ENCODE measurements at regions not wholly inside any gene's neighbourhood (a gene's known extent, or its start where the extent isn't known, plus 50 kb on each side); places are given as distances from the start of the nearest gene placed in this dataset. TPM values are rescaled to one million over a fixed set of nuclear protein-coding genes. Genes with fewer than 3 reads are reported as not detected.

- Histone ChIP-seq H3K9me3 (ENCODE audit: control insufficient read depth in 4 of 4, insufficient read depth in 3 of 4, low read length in 3 of 4) (no peaks in the 10 kb centered on the region), H3K4me1 (ENCODE audit: control insufficient read depth in 5 of 5, insufficient read depth in 5 of 5, low read length in 5 of 5) (peaks cover 0 to 23% (median 11%) of the 10 kb centered on the region in 5 donors), H3K9ac (ENCODE audit: insufficient read depth in 1 of 2, low read length in 2 of 2) (no peak overlapping the region), H3K27ac (ENCODE audit: low read depth in 1 of 2, low read length in 1 of 2) (no peak overlapping the region), H3K27me3 (ENCODE audit: control insufficient read depth in 3 of 3, insufficient read depth in 3 of 3, low read length in 2 of 3) (no peaks in the 10 kb centered on the region), H3K4me3 (no peak overlapping the region), H3K36me3 (ENCODE audit: control insufficient read depth in 4 of 4, insufficient read depth in 4 of 4, low read length in 4 of 4) (no peaks in the 10 kb centered on the region)
- DNase-seq (no peak), ATAC-seq (ENCODE audit: insufficient read depth, low FRiP score) (no peak)
- no peak for TF ChIP-seq CTCF (IDR thresholded peaks at IDR 0.05; ENCODE audit: control extremely low read depth, extremely low read depth)
- 94 to 96% methylated on average over 2 of the region's 2 CpGs for WGBS, 2 donors
Measured at GRCh38 chr5:116629168-116629567, 54.5 kb upstream of the SEMA6A start.

- Histone ChIP-seq H3K36me3 (ENCODE audit: control insufficient read depth in 4 of 4, insufficient read depth in 4 of 4, low read length in 4 of 4) (no peaks in the 10 kb centered on the region), H3K4me1 (ENCODE audit: control insufficient read depth in 5 of 5, insufficient read depth in 5 of 5, low read length in 5 of 5) (peaks cover 0 to 23% (median 11%) of the 10 kb centered on the region in 5 donors)
Measured at GRCh38 chr5:116626945-116627679, 52.5 kb upstream of the SEMA6A start.

GRCh38 chr5:116626272-116626723 is 51.7 kb upstream of the SEMA6A start:
- Histone ChIP-seq H3K9ac (ENCODE audit: insufficient read depth in 1 of 2, low read length in 2 of 2) (peak overlapping the region in 1 of 2 donors; percentile 27), H3K36me3 (ENCODE audit: control insufficient read depth in 4 of 4, insufficient read depth in 4 of 4, low read length in 4 of 4) (no peaks in the 10 kb centered on the region), H3K27ac (ENCODE audit: low read depth in 1 of 2, low read length in 1 of 2) (peak overlapping the region in 1 of 2 donors; percentile 7), H3K27me3 (ENCODE audit: control insufficient read depth in 3 of 3, insufficient read depth in 3 of 3, low read length in 2 of 3) (no peaks in the 10 kb centered on the region), H3K4me1 (ENCODE audit: control insufficient read depth in 5 of 5, insufficient read depth in 5 of 5, low read length in 5 of 5) (peaks cover 0 to 23% (median 11%) of the 10 kb centered on the region in 5 donors), H3K4me3 (no peak overlapping the region), H3K9me3 (ENCODE audit: control insufficient read depth in 4 of 4, insufficient read depth in 3 of 4, low read length in 3 of 4) (no peaks in the 10 kb centered on the region)
- no peak for TF ChIP-seq CTCF (IDR thresholded peaks at IDR 0.05; ENCODE audit: control extremely low read depth, extremely low read depth)
- WGBS, 2 donors, result 13 to 32% methylated on average over 13 of the region's 13 CpGs
- no peak for ATAC-seq (ENCODE audit: insufficient read depth, low FRiP score)
- peak; percentile 97 to 99 (median 99) for DNase-seq

More at GRCh38 chr5:116626945-116627679, 52.5 kb upstream of the SEMA6A start:
- DNase-seq (peak in 2 of 3 donors; percentile 10 to 59), ATAC-seq (ENCODE audit: insufficient read depth, low FRiP score) (no peak)
- peak overlapping the region in 1 of 2 donors; percentile 27 for H3K9ac ChIP-seq (ENCODE audit: insufficient read depth in 1 of 2, low read length in 2 of 2)
- 91 to 98% methylated on average over 3 of the region's 3 CpGs for WGBS, 2 donors
- H3K4me3 ChIP-seq, result no peak overlapping the region
- no peak overlapping the region for H3K27ac ChIP-seq (ENCODE audit: low read depth in 1 of 2, low read length in 1 of 2)
- TF ChIP-seq CTCF (IDR thresholded peaks at IDR 0.05; ENCODE audit: control extremely low read depth, extremely low read depth), result no peak
- no peaks in the 10 kb centered on the region for H3K27me3 ChIP-seq (ENCODE audit: control insufficient read depth in 3 of 3, insufficient read depth in 3 of 3, low read length in 2 of 3)
- H3K9me3 ChIP-seq (ENCODE audit: control insufficient read depth in 4 of 4, insufficient read depth in 3 of 4, low read length in 3 of 4), result no peaks in the 10 kb centered on the region

Small RNA genes in the stretch of these regions (small RNA-seq; reads per million reads assigned to genes)
- gene AC093534.1 (ENCODE audit: low replicate concordance) (not detected), gene RNU7-34P (ENCODE audit: low replicate concordance) (not detected)
